ENCODE measurements at regions not wholly inside any gene's neighbourhood (a gene's known extent, or its start where the extent isn't known, plus 50 kb on each side); places are given as distances from the start of the nearest gene placed in this dataset.

DNA sequence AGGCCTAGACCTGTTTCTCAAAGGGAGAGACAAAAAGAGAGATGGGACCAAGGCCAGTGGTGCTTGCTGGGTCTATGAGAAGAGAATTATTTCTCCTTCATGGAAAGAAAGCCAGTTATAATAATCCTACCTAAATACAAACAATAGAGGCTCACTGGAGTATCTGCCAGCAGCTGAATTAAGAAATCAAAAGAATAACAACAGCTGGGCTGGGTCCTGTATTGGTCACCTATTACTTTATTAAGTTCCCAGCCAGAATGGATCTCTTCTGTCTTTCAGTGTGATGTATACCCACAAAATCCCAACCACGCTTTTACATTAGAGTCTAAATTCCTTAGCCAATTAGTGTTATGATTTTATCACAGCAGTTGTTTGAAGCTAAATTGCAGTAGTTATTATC, 297.8 kb upstream of the DACH1 start:
- DNase-seq = no peak

DNA sequence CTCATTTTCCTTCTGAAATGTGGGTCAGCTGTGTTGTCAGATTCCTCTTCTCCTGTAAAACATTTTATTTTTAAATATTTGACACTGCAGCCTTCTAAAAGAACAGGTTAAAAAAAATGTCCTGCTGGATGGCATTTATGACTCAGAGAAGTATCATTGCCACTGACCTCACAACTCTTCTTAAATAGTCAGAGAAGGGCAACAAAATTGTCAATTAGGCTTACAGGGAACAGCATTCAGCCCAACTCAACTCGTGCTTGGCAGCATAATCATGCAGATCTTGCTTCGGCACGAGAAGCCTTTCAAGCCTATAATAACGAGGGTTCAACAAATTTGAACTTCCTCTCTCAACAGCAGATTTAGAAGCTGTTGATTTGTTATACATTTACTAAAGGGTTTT, 296.7 kb upstream of the DACH1 start:
- DNase-seq = no peak

DNA sequence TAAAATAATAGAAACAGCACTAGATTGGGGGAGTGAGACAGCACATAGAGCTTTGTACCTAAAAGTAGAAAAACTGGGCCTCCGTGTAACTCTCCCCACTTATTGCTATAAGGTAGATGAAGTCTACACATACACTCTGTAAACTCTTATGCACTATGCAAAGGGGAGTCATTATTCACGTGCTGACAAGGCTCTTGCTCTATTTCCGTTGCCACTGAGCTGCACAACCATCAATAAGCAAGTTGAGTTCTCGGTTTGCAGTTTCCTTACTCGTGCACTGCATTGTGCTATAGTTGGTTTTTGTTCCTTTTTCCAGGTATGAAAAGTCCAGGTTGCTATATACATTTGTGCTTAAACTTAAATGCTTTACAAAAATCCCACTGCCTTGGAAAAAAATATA, 294.0 kb upstream of the DACH1 start:
- DNase-seq = no peak

DNA sequence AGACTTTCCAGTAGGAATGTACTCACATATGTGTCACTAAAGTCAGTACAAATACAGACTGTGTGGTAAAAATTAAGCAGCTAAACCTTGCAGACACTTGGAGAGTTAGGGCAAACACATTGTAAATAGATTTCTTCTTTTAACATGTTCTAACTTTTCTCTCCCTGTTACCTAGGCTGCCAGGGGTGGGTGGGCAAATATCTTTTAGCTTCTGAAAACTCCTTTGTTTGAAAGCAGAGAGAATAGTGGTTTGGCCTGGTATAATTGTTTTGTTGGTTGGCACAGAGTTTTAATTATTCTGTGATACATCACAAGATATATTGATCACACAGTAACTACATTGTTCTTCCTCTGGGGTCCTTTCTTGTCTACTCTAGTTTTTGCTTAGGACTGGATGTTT, 289.8 kb upstream of the DACH1 start:
- DNase-seq = no peak

DNA sequence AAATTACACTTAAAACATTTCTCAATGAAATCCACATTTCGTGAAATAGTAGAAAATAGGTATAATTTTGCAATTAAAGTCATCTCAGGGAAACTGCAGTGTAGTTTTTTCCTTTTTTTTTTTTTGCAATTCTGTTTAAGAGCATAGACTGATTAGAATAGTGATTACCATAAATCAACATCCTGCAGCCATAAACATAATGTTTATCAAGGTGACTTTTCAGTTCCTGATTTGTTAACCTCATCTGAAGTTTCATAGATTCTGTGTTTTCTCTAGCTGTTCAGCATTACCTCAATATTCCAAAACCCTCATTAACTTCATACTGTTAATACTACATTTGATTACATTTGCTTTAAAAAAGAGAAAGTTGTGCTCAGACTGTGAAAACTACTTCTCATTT, 286.3 kb upstream of the DACH1 start:
- no peak for DNase-seq

DNA sequence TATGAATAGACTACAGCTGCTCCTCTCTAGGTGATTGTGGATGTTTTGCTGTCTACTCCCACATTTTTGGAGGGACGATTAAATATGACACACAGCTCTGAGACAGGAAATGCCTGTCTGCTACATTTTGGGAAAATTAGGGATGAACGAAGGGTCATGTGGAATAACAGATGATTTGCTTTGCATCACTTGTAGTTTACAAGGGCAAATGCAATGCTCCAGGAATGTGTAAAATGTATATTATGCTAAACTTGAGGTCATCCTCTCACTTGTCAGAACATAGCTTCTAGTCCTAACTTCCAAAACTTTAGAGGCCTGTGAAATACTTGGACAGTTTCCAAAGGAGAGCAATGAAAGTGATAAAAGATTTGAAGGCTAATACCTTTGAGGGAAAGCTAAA, 284.2 kb upstream of the DACH1 start:
- peak; percentile 5 for DNase-seq

DNA sequence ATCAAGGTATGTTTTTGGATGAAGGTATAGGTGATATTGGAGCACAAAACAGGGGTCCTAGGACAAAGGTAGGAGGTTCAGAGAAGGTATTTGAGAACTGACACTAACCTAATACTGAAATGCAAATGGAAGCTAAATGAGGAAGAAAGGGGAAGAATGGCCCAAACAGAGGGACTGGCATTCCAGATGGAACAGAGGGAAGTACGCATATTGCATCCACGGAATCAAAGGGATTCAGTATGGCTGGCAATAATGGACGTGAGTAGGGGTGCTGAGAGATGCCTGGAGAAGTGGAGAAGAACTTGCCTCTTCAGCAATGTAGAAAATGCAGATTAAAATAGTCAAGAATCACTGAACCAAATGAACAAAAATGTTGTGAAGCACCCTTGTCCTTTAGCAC, 283.5 kb upstream of the DACH1 start:
- DNase-seq = no peak

DNA sequence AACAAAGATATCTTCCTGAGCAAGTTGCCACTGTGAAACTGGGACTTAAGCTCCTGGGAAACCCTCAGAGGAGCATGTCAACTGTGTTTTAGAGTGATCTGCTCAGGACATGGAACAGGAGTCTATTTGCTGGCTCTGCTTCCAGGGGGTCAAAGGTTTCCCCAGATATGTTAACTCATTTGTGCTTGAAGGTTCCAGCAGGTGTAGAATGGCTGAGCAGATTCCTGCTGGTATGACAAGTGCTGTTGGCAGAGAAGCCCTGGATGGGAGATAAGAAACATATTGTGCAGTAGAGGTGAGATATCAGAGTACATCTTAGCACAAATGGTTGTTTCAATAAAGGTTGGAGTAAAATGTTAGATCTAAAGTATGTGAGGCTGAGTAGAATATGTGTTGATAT, 282.7 kb upstream of the DACH1 start:
- DNase-seq = no peak

DNA sequence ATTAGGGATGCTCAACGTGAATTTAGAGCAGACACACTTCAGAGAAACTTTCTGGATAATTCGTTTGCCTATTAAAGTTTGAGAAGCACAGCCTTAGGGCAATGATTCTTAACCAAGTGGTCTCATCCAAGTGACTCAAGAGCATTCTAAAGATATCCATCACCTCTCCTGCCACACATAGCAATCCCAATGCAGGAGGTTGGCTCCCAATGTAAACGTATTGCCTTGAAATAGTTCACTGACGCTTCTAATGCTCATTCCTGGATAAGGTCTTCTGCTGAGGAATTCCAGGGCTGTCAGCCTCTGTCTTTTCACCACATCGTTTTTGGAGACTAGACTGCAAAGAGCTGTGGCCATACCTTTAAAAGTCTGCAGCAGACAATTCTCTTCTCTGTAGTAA, 279.8 kb upstream of the DACH1 start:
- DNase-seq = no peak

DNA sequence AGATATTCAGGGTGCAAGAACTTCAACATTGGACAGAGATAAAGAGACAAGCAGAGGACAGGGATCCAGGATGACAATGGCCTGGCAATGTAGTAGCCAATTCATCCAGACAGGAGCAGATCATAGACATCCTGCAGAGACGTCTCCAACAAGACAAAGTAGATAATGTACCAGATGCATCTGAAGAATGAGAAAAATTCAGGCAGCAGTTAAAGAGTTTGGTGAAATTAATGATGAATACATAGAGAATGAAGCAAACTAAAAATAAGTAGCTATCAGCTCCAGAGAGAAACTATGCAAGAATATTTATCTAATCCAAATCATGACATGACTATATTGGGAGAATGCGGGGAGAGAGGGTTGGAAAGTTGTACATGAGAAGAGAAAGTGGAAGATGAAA, 278.4 kb upstream of the DACH1 start:
- DNase-seq = no peak

DNA sequence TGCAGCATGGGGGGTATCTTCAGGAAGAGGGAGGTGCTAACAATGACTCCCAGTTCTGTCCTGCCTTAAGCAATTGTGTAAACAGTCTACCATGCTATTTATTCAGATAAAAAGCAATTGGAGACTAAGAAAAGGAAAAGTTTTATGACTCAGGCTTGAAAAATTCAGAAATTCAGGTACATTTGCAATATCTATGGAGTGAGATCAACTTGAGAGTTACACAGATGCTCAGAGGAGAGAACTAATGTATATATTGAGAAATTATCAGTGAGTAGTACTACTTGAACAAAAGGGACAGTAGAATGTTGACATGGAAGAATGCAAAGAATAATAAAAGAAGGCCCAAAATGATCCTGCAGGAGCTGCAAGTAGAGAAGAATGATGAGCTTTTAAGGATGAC, 277.6 kb upstream of the DACH1 start:
- DNase-seq = no peak

DNA sequence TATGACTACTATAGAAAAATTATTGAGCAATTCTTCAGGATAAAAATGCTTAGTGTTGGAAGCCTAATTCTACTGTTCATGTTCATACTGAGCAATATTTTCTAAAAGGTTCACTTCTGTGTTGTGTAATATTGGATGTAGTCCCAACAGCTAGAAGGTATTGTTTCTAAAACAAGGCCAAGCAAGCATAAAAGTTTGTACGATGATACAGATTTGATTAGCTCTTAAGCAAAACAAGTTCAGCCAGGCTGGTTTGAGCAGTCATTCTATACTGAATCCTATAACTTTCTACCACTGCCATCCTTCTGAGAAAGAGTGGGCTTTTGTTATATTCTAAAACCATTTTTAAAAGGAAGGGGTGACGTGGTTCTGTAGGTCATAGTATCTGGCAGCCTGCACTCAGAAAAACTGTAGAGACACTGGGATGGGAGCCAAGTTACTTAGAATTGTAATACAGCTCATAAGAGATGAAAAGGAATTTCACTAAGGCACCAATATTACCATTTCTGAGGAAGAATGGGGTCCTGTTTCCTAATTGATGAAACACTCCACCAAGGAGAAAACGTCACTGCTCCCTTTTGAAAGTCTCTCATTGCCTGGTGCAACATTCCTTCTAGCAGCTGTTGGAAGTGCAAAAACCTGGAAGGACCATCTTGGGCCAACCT, 275.0 kb upstream of the DACH1 start:
- peak; percentile 44 for DNase-seq

DNA sequence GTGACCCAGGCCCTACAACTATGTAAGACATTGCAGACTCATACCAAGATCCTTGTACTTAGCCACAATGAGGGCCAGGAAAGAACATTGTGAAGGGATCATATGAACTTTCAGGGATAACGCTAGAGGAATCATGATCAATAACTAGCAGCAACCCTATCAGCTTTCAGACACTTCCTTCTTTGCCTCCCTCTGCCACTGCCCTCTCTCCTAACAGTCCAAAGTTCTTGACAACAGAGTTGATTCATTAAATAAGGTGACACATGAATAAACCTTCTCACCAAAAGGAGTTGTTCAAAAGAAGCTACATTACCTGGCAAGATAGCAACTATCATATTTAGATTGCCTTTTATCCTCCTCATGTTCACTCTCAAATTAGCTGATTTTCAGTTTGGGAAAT, 272.2 kb upstream of the DACH1 start:
- DNase-seq = no peak

DNA sequence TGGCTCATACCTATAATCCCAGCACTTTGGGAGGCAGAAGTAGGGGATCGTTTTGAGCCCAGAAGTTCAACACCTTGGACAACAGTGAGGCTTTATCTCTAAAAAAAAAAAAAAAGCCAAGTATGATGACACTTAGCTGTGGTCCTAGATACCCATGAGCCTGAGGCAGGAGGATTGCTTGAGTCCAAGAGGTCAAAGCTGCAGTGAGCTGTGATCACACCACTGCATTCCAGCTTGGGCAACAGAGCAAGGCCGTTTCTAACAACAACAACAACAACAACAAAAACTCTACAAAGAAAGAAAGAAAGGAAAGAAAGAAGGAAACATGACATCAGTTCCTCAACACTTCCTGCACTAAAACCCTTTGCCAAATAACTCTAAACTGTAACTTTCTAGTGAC, 265.1 kb upstream of the DACH1 start:
- DNase-seq = no peak

DNA sequence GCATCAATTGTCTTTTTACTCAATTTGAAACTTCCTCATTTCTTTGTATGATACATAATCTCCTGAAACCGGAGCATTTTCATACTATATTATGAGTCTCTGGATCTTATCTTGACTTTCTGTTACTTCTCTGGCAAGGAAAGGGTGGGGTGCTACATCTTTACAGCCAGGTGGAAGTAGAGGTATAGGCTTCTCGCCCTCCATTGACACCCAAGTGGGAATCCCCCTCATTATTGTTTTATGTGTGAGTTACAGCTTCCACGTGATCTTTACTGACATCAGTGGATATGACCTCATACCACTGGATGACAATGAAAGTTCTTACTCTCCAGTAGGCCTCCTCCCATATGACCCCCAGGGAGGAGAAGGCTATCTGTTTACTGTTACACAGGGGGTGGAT, 262.1 kb upstream of the DACH1 start:
- no peak for DNase-seq

DNA sequence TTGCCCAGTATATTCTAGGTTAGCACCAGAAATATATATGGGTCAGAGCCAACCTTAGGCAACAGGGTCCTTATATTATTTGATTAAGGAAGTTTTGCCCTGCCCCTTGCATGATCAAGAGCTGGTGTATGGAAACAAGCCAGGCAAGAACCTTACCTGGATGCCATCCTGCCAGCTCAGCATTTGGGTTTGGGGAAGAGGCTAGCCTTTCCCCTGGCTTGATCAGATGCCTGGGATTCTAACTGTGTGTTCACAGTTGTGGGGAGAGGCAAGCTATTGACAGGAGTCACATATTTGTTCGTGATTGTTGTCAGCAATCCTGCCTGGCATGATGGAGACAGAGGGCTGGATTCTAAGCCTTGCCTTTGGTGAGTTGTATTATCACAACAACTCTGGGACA, 260.0 kb upstream of the DACH1 start:
- no peak for DNase-seq

DNA sequence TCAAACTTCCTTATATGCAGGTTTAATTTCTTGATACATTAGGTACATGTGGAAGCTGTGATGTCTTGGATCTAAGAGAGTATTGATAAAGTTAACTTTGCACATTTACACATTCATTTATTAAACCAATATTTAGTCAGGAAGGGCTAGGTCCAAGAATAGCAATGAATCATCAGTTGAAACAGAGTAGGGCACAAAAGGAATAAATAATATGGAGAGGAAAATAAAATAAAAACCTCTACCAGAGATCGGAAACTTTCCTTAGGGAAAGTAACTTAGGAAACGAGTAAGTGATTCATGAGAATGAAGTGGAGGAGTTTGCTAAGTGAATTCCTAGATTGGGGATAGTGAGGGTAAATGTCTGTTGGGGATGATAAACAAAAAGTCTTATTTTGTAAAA, 259.4 kb upstream of the DACH1 start:
- no peak for DNase-seq

DNA sequence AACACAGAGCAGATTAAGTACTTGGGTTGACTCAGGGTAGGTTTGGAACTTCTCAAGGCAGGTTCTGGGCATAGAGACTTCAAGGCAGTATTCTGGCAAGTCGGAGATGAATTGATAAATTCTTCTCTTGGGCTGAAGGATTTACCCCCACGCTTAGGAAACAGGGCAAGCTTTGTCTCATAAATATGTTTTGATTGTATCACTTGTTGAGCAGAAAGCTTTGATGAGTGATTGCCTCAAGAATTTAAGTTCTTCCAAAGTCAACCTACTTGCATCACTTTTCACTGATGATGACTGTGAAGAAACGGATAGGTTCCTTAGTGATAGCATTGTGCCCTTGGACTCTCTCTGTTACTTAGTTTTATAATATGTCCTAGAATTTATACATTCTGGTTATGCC, 258.6 kb upstream of the DACH1 start:
- DNase-seq = no peak

DNA sequence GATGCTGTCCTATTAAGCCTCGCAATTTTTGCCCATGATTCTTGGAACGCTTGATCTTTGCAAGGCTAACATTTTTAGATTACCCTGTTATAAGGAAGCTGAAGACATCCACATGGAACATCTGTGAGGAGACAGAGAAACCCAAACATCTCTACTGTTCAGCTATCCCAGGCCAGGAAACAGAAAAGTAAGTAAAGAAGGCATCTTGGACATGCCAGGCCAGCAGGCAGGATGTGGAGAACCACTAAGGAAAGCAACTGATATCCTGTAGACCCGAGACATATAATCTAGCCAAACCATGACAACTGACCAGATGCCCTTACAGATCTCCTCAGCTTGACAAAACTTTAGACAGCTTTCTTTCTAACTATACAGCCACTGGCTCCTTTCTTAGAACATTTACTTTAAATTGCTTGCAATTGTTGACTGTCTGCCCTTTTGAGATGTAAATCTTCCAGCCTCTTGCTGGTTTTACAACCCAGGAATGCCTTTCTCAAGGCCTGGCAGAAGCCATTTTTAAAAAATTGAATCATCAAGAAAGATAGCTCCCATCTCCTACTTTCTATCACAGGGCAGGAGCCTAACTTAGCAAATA, 255.8 kb upstream of the DACH1 start:
- no peak for DNase-seq

DNA sequence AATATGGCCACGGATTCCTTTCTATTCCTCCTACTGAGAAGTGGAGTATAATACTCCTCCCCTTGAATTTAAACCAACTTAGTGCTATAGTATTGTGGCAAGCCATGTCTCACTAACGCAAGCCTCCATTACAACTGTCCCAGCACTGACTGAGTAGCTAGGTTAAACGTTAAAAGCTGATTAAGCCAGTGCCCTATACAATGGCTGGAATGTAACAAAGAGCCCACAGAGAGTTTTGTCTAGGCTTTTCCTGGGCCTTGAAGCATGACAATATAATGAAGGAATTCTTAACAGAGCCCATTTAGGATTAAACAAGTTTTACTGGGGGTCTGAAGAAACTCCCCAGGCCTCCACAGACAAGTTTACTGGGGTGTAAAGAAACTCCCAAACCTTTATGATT, 254.5 kb upstream of the DACH1 start:
- DNase-seq = no peak

DNA sequence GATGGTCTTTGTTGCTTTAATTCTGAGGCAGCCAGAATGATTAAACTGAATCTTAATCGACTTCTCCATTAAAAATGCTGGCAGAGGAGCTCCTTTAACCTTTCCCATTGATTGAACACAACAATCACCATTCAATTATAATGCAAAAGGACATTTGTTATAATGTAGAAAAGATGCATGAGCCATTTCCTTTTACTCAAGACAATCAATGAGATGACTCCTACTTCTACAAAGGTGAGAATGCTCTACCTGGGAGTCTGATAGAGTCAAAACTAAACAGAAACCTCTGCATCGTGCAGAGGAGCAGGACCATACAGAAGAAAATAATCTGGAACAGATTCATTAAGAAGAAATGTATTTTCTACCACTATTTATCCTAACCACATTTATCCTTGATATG, 253.6 kb upstream of the DACH1 start:
- no peak for DNase-seq

DNA sequence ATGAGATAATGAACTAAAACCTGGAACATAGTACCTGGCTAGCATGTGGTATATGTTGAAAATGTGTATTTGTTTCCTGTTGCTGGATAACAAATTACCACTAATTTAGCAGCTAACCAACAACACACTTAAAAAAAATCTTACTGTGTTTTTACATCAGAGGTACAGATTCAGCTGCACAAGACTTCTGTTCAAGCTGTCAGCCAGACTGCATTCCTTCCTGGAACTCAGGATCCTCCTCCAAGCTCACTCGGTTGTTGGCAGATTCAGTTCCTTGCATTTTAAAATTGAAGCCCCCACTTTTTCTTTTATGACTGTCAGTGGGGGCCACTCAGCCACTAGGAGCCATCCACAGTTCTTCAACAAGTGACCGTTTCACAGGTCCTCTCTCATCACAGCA, 246.9 kb upstream of the DACH1 start:
- DNase-seq = no peak

DNA sequence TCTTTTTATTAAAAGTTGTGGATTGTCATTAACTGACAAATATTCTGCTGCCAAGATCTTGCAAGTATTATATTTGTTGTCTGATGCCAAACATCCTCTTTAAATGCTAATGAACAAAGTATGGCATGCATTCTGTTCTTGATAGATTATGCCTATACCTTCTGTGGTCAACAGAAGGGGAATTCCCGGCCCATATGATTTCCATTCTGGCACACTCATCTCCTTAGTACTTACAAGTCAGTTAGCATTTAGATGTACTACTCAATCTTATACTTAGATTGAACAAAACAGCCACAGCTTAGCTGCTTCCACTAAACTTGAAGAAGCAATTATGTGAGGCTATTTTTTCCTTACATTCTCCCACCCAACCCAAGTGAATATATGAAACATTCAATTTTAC, 246.1 kb upstream of the DACH1 start:
- DNase-seq = no peak

DNA sequence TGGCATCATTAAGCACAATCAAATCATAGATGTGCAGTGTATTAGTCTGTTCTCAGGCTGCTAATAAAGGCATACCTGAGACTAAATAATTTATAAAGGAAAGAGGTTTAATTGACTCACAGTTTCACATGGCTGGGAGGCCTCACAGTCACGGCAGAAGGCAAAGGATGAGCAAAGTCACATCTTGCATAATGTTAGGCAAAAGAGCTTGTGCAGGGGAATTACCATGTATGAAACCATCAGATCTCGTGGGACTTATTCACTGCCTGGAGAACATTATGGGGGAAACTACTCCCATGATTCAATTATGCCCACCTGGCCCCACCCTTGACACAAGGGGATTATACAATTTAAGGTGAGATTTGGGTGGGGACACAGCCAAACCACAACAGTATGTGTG, 245.2 kb upstream of the DACH1 start:
- DNase-seq = no peak

DNA sequence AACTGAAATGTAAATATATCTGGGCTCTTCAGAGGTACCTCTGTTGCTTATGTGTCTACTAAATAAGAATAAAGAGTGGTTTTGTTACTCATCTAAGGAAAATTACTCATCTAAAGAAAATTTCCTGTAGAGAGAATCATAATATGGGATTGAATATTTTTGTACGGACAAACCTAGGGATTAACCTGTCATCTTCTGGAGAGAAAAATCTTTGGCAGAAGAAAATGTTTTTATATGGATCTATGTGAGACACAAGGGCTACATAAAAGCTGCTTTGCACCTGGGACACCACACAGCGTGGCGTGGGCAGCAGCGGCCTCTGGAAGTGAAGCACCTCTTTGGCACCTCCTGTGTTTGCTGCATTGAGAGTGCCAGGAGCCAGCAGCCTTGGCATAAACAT, 242.9 kb upstream of the DACH1 start:
- DNase-seq = no peak
